ENCODE measurements at regions not wholly inside any gene's neighbourhood (a gene's known extent, or its start where the extent isn't known, plus 50 kb on each side); places are given as distances from the start of the nearest gene placed in this dataset.

DNA sequence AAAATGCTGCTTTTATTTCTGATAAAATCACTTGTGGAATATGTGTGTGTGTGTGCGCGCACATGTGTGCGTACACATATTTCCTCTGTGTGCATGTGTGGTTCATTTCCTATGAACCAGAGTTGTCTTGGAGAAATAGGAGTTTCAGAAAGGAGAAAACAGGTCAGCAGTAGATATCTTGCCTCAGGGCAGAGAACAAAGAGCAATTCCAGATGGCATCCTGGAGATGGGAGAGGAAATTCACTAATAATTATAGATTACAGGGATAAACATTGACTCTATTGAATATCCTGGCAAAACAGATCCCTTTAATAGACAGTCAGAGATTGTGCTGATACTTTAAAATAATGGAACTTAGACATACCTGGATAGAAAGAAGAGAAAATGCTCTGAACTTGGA, 298.0 kb downstream of the TRIB2 start:
- H3K27ac ChIP-seq (ENCODE audit: low read depth, low read length) = no peak overlapping the region
- no peak overlapping the region for H2AFZ ChIP-seq (ENCODE audit: low read length)
- H3K27me3 ChIP-seq (replicated peaks in 1 of 4; ENCODE audit: control insufficient read depth in 3 of 4, extremely low read depth in 1 of 4, insufficient read depth in 3 of 4, low read length in 3 of 4) = no peaks in the 10 kb centered on the region
- TF ChIP-seq FOSL1 (IDR thresholded peaks at IDR 0.05; ENCODE audit: insufficient read depth, low read depth, low read length) (no peak), NANOG (IDR thresholded peaks at IDR 0.05; ENCODE audit: insufficient read depth, low read depth, low read length, poor library complexity, severe bottlenecking) (no peak), RXRA (IDR thresholded peaks at IDR 0.05; ENCODE audit: insufficient read depth, low read depth, low read length) (no peak), BRCA1 (IDR thresholded peaks at IDR 0.05; ENCODE audit: low read depth, low read length) (no peak), CHD2 (IDR thresholded peaks at IDR 0.05; ENCODE audit: low read length) (no peak), JUN (IDR thresholded peaks at IDR 0.05; ENCODE audit: low read depth, low read length) (no peak), TCF12 (IDR thresholded peaks at IDR 0.05; ENCODE audit: low read depth, low read length) (no peak), SP2 (IDR thresholded peaks at IDR 0.05; ENCODE audit: low read length) (no peak), GTF2F1 (IDR thresholded peaks at IDR 0.05; ENCODE audit: borderline replicate concordance, low read depth, low read length) (no peak)
- TF ChIP-seq, protein P1, sequence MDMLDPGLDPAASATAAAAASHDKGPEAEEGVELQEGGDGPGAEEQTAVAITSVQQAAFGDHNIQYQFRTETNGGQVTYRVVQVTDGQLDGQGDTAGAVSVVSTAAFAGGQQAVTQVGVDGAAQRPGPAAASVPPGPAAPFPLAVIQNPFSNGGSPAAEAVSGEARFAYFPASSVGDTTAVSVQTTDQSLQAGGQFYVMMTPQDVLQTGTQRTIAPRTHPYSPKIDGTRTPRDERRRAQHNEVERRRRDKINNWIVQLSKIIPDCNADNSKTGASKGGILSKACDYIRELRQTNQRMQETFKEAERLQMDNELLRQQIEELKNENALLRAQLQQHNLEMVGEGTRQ (IDR thresholded peaks at IDR 0.05; ENCODE audit: low read length) = no peak
- H2BK15ac ChIP-seq (ENCODE audit: low read length) = no peak overlapping the region
- H2BK20ac ChIP-seq (ENCODE audit: low read length) = no peak overlapping the region
- H2BK120ac ChIP-seq (replicated peaks; ENCODE audit: low read depth, low read length) = no peak overlapping the region
- H2AK5ac ChIP-seq (ENCODE audit: low read depth, low read length) = no peak overlapping the region
- no peak overlapping the region for H3K4ac ChIP-seq (replicated peaks; ENCODE audit: insufficient read length, low read depth, low read length)
- POLR2A ChIA-PET (ENCODE audit: partially characterized antibody) = no interaction called here
- H3K36me3 ChIP-seq (ENCODE audit: control insufficient read depth in 2 of 4, insufficient read depth in 4 of 4, low read length in 3 of 4) = no peaks in the 10 kb centered on the region
- H4K8ac ChIP-seq (ENCODE audit: extremely low read depth, insufficient read depth, low read length) = no peak overlapping the region
- no peak overlapping the region for H3K4me3 ChIP-seq (ENCODE audit: extremely low read depth in 1 of 4, insufficient read depth in 2 of 4, low read depth in 3 of 4, low read length in 4 of 4)
- H3K4me2 ChIP-seq (ENCODE audit: insufficient read depth in 1 of 2, low read depth in 2 of 2, low read length in 2 of 2) = no peak overlapping the region
- no peak overlapping the region for H3K9ac ChIP-seq (replicated peaks in 1 of 4; ENCODE audit: extremely low read depth in 1 of 4, low read depth in 3 of 4, low read length in 3 of 4)
- H3K14ac ChIP-seq (ENCODE audit: insufficient read length) = no peak overlapping the region
- H4K91ac ChIP-seq (replicated peaks; ENCODE audit: insufficient read length, low read length) = no peak overlapping the region
- H3K4me1 ChIP-seq (replicated peaks in 1 of 4; ENCODE audit: control insufficient read depth in 3 of 4, insufficient read depth in 4 of 4, low read length in 3 of 4) = 0 out of 7 replicates have a peak, but pooled peaks cover 0 to 2% (median 0%) of the 10 kb centered on the region in 4 experiments
- no peak overlapping the region for H4K5ac ChIP-seq (ENCODE audit: insufficient read length, low read depth, low read length)
- no peak overlapping the region for H3K18ac ChIP-seq (ENCODE audit: extremely low read depth, low read length)
- H2BK5ac ChIP-seq (ENCODE audit: low read depth, low read length) = no peak overlapping the region
- WGBS, 2 experiments (ENCODE audit: extremely low coverage in 1 of 2, insufficient coverage in 1 of 2, insufficient read length in 1 of 2, insufficient replicate concordance in 2 of 2, low coverage in 1 of 2, low lambda C conversion rate in 2 of 2, missing lambda C conversion rate in 1 of 2) = 88% methylated on average over 3 of the region's 3 CpGs; no CpG with 5 or more reads in 1 of the 2 experiments
- H3K79me1 ChIP-seq (ENCODE audit: low read depth, low read length) = no peaks in the 10 kb centered on the region
- CTCF ChIA-PET (ENCODE audit: partially characterized antibody) = interaction anchor here (1.0 kb wide), 1 partner anchor 8 kb away, joined by 3 read pairs; no protein-coding TSS in a partner anchor
- no peak overlapping the region for H3K23ac ChIP-seq (ENCODE audit: insufficient read length)
- no peaks in the 10 kb centered on the region for H3K23me2 ChIP-seq (ENCODE audit: low read depth, low read length)
- FAIRE-seq (no peak), DNase-seq (ENCODE audit: low read depth in 1 of 2, low spot score in 2 of 2) (no peak)
- H3K79me2 ChIP-seq (ENCODE audit: control insufficient read depth in 1 of 2, insufficient read depth in 2 of 2, low read length in 2 of 2) = no peaks in the 10 kb centered on the region
- H4K20me1 ChIP-seq (replicated peaks in 1 of 2; ENCODE audit: control insufficient read depth in 1 of 2, insufficient read depth in 2 of 2, low read length in 2 of 2) = no peaks in the 10 kb centered on the region
- no peaks in the 10 kb centered on the region for H3K9me3 ChIP-seq (ENCODE audit: insufficient read depth in 2 of 2, low read depth in 1 of 2, low read length in 1 of 2)
- no peak overlapping the region for H3K56ac ChIP-seq (replicated peaks; ENCODE audit: insufficient read length, low read depth, low read length)
- H2BK12ac ChIP-seq (ENCODE audit: low read depth, low read length) = no peak overlapping the region

All from H1 (cell line).